ENCODE measurements at regions not wholly inside any gene's neighbourhood (a gene's known extent, or its start where the extent isn't known, plus 50 kb on each side); places are given as distances from the start of the nearest gene placed in this dataset.

DNA sequence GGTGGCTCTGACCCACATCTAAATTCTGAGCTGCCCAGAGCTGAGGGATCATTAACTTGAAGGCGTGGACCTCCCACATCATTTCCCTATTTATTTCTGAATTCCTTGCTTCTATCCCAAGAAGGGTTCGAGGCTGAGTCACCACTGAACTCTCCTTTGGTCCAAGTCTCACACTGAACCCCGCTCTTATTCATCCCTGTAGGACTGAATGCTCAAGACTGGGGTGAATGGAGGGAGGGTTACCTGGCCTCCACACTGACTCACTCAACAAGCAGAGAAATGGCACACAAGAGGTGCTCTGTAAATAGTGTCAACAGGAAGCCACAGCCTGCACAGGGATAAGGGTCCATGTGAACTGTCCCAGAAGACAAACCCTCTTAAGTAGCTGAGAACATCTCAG, 79.1 kb upstream of the FSTL4 start:
- TF ChIP-seq, protein P1, sequence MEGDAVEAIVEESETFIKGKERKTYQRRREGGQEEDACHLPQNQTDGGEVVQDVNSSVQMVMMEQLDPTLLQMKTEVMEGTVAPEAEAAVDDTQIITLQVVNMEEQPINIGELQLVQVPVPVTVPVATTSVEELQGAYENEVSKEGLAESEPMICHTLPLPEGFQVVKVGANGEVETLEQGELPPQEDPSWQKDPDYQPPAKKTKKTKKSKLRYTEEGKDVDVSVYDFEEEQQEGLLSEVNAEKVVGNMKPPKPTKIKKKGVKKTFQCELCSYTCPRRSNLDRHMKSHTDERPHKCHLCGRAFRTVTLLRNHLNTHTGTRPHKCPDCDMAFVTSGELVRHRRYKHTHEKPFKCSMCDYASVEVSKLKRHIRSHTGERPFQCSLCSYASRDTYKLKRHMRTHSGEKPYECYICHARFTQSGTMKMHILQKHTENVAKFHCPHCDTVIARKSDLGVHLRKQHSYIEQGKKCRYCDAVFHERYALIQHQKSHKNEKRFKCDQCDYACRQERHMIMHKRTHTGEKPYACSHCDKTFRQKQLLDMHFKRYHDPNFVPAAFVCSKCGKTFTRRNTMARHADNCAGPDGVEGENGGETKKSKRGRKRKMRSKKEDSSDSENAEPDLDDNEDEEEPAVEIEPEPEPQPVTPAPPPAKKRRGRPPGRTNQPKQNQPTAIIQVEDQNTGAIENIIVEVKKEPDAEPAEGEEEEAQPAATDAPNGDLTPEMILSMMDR (IDR thresholded peaks at IDR 0.05; ENCODE audit: extremely low read depth, insufficient read depth, missing control alignments): no peak
- no peak for DNase-seq (ENCODE audit: low spot score)
- in situ Hi-C loops (cut with MboI; ENCODE audit: low pct_unique_long_range_greater_than_20kb, low sequenced_read_pairs, unreplicated experiment): no loop called here

DNA sequence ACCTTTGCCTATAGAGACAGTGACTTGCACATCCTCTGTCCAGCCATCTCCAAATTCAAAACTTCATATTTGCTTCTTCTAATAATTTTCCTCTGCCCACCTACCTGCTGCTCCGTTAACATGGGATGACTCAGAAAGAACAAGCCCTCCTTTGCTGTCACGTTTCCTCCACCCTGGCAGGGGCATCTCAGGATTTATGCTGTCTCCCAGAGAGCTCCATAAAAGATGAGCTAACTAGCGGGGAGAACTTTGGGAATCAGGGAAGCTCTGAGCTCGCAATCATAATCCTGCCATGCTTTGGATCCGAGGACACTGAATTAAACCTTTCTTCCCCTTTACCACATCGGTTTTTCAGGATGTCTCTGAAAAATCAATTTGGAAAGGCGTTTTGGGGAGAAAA, 78.4 kb upstream of the FSTL4 start:
- in situ Hi-C loops (cut with MboI; ENCODE audit: low pct_unique_long_range_greater_than_20kb, low sequenced_read_pairs, unreplicated experiment): no loop called here
- TF ChIP-seq, protein P1 (IDR thresholded peaks at IDR 0.05; ENCODE audit: extremely low read depth, insufficient read depth, missing control alignments): no peak

DNA sequence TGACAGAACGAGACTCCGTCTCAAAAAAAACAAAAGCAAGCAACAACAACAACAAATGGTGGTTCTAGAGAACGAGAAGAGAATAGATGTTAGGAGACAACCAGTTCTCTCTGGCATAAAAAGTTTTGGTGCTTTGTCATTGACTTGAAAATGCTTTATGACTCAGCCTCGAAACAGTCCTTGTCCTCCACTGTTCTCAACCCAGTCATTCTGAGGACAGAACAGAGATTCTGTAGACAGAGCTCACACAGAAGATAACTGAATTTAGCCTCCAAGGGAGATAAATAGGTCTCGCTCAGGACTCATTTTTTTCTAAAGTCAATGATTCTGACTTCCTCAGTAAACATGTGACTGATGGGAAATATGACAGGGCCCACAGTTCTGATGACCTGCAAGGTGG, 76.0 kb upstream of the FSTL4 start:
- DNase-seq (ENCODE audit: low spot score): peak; percentile 29
- TF ChIP-seq, protein P1 (IDR thresholded peaks at IDR 0.05; ENCODE audit: extremely low read depth, insufficient read depth, missing control alignments): no peak
- in situ Hi-C loops (cut with MboI; ENCODE audit: low pct_unique_long_range_greater_than_20kb, low sequenced_read_pairs, unreplicated experiment): no loop called here

More for the DNA sequence above, 78.4 kb upstream of the FSTL4 start:
- no peak for DNase-seq (ENCODE audit: low spot score)

DNA sequence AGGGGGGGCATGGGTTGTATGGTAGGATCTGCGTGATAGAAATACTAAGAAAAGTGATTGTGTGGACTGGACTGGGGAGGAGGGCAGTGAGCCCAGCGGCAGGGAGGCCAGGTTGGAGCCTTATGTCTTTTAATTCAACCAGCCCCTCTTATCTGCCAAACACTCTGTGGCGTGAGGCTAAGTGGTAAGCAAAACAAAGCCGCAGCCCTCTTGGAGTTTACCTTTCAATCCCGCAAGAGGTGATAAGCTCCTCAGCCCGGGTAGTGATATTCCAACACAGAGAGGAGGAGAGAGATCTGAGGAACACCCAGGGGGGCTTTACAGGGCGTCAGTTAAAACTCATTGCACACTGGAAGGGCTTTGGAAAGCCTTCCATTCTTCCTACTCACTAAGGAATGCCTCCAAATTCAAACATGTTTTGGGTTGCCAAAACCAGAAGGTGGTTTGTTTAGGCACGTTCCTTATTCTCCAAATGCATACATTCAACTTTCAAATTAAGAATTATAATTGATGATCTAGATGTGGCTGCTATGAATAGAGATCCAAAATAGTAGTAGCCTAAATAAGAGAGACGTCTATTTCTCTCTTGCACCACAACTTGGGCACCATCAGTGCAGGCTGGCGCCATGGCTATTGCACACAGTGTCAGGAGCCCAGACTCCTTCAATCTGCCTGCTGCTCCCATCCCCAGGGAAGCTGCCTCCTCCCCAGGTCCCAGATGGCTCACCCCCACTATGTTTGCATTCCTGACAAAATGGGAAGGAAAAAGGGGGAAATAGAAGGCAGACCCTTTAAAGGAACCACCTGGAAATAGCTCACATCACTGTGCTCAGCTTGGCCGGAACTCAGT, 75.1 kb upstream of the FSTL4 start:
- TF ChIP-seq, protein P1 (IDR thresholded peaks at IDR 0.05; ENCODE audit: extremely low read depth, insufficient read depth, missing control alignments): no peak
- no peak for DNase-seq (ENCODE audit: low spot score)

DNA sequence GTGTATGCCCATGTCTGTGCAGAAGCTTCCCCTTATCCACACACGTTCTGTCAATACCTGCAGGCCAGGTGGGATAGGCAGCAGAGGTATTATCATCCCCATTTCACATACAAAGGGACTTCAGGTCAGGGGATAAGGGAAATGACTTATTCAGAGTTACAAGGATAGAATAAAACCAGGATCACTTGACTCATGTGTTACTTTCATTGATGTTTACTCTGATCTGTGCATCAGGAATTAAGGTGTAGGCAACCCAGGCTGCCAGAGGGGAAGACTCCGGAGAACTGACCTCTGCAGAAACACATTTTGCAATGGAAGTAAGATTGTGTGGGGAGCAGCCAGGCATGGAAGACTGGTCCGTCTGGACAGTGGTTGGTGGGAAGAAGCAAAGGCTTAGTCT, 74.2 kb upstream of the FSTL4 start:
- DNase-seq (ENCODE audit: low spot score): no peak
- TF ChIP-seq, protein P1 (IDR thresholded peaks at IDR 0.05; ENCODE audit: extremely low read depth, insufficient read depth, missing control alignments): no peak
- in situ Hi-C loops (cut with MboI; ENCODE audit: low pct_unique_long_range_greater_than_20kb, low sequenced_read_pairs, unreplicated experiment): no loop called here

More for the DNA sequence above, 75.1 kb upstream of the FSTL4 start:
- in situ Hi-C loops (cut with MboI; ENCODE audit: low pct_unique_long_range_greater_than_20kb, low sequenced_read_pairs, unreplicated experiment): no loop called here

DNA sequence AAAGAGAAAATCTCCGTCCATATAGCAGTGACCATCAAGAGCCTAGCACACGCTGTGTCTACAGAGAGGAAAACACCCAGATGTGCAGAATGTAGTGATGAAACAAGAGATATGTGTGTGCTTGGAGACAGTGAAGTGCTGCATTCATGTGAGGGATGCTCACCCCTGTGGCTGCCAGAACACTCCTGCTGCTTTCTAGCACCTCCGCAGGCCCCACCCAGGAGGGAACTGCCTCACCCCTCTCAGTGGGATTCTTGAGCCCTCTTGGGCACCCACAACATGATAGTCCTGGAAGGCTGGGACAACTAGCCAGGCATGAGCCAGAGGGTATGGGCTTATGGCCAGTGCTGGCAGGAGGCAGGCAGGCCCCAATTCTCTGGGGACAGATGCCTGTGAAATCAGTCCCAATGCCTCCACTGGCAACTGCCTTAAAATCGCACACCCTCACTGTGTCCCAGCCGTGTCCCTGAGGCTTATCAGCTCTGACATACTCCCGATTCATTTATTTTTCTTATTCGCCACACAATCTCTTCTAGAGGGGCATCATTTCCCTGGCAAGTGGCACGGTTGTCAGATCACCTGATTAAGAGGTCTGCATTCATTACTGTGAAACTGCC, 73.2 kb upstream of the FSTL4 start:
- in situ Hi-C loops (cut with MboI; ENCODE audit: low pct_unique_long_range_greater_than_20kb, low sequenced_read_pairs, unreplicated experiment): no loop called here
- TF ChIP-seq, protein P1 (IDR thresholded peaks at IDR 0.05; ENCODE audit: extremely low read depth, insufficient read depth, missing control alignments): no peak

More for the DNA sequence above, 73.2 kb upstream of the FSTL4 start:
- DNase-seq (ENCODE audit: low spot score): no peak

Measured in GM13977 (cell line).